ENCODE measurements at regions not wholly inside any gene's neighbourhood (a gene's known extent, or its start where the extent isn't known, plus 50 kb on each side); places are given as distances from the start of the nearest gene placed in this dataset.

- no peak for TF ChIP-seq EZH2 (IDR thresholded peaks at IDR 0.05; ENCODE audit: insufficient read depth, low read length)
- TF ChIP-seq, protein P1, sequence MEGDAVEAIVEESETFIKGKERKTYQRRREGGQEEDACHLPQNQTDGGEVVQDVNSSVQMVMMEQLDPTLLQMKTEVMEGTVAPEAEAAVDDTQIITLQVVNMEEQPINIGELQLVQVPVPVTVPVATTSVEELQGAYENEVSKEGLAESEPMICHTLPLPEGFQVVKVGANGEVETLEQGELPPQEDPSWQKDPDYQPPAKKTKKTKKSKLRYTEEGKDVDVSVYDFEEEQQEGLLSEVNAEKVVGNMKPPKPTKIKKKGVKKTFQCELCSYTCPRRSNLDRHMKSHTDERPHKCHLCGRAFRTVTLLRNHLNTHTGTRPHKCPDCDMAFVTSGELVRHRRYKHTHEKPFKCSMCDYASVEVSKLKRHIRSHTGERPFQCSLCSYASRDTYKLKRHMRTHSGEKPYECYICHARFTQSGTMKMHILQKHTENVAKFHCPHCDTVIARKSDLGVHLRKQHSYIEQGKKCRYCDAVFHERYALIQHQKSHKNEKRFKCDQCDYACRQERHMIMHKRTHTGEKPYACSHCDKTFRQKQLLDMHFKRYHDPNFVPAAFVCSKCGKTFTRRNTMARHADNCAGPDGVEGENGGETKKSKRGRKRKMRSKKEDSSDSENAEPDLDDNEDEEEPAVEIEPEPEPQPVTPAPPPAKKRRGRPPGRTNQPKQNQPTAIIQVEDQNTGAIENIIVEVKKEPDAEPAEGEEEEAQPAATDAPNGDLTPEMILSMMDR (IDR thresholded peaks at IDR 0.05; ENCODE audit: insufficient read depth, low read depth, low read length): no peak
- Histone ChIP-seq H3K27ac (ENCODE audit: low read depth, low read length) (no peak overlapping the region), H4K20me1 (ENCODE audit: insufficient read depth, low read length) (no peaks in the 10 kb centered on the region), H3K27me3 (ENCODE audit: insufficient read depth, low read length) (no peaks in the 10 kb centered on the region), H3K4me3 (ENCODE audit: insufficient read depth, low read depth, low read length) (no peak overlapping the region), H3K36me3 (ENCODE audit: insufficient read depth, low read length) (no peaks in the 10 kb centered on the region), H2AFZ (ENCODE audit: low read depth, low read length) (no peak overlapping the region), H3K9me3 (ENCODE audit: insufficient read depth, low read depth, low read length) (no peaks in the 10 kb centered on the region), H3K4me1 (ENCODE audit: insufficient read depth, low read length) (no peaks in the 10 kb centered on the region), H3K79me2 (ENCODE audit: insufficient read depth, low read length) (no peaks in the 10 kb centered on the region), H3K4me2 (ENCODE audit: low read length) (no peak overlapping the region), H3K9ac (ENCODE audit: low read length) (no peak overlapping the region)
- Mint-ChIP-seq H3K27ac (ENCODE audit: unreplicated experiment) (no peak overlapping the region), H3K36me3 (ENCODE audit: low read depth, unreplicated experiment) (no peaks in the 10 kb centered on the region), H3K27me3 (ENCODE audit: low read depth, unreplicated experiment) (no peaks in the 10 kb centered on the region), H3K4me3 (ENCODE audit: unreplicated experiment) (no peak overlapping the region), H3K4me1 (ENCODE audit: low read depth, unreplicated experiment) (no peaks in the 10 kb centered on the region), H3K9me3 (ENCODE audit: unreplicated experiment) (peaks cover 2% of the 10 kb centered on the region)
- DNase-seq (ENCODE audit: low read depth): no peak
- FAIRE-seq: no peak
Observed at GRCh38 chr17:53193044-53193443, 629.7 kb upstream of the KIF2B start.

DNA sequence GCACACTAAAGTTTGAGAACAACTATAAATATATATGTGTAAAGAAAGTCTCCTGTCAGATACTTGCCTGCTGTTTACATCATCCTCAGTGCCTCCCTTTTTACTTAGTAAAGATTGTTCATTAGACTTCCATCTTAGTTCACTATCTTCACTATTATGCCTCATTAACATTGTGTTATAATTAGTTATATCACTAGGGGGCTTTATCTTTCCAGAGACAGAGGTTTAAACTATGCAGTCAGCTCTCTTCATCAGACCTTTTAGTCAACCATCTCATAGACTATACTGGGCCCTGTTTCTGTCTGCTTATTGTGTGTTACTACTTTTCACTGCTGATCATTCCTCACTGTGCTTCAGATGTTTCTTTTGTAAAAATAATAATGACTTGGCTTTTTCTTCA lies 630.8 kb upstream of the KIF2B start:
- FAIRE-seq (no peak), DNase-seq (ENCODE audit: low read depth) (no peak)
- Mint-ChIP-seq H3K4me1 (ENCODE audit: low read depth, unreplicated experiment) (no peaks in the 10 kb centered on the region), H3K9me3 (ENCODE audit: unreplicated experiment) (peaks cover 2% of the 10 kb centered on the region), H3K27me3 (ENCODE audit: low read depth, unreplicated experiment) (no peaks in the 10 kb centered on the region), H3K36me3 (ENCODE audit: low read depth, unreplicated experiment) (no peaks in the 10 kb centered on the region), H3K27ac (ENCODE audit: unreplicated experiment) (no peak overlapping the region), H3K4me3 (ENCODE audit: unreplicated experiment) (no peak overlapping the region)
- Histone ChIP-seq H3K4me2 (ENCODE audit: low read length) (no peak overlapping the region), H3K27me3 (ENCODE audit: insufficient read depth, low read length) (no peaks in the 10 kb centered on the region), H3K4me3 (ENCODE audit: insufficient read depth, low read depth, low read length) (no peak overlapping the region), H4K20me1 (ENCODE audit: insufficient read depth, low read length) (no peaks in the 10 kb centered on the region), H3K4me1 (ENCODE audit: insufficient read depth, low read length) (no peaks in the 10 kb centered on the region), H2AFZ (ENCODE audit: low read depth, low read length) (no peak overlapping the region), H3K9ac (ENCODE audit: low read length) (no peak overlapping the region), H3K9me3 (ENCODE audit: insufficient read depth, low read depth, low read length) (no peaks in the 10 kb centered on the region), H3K27ac (ENCODE audit: low read depth, low read length) (no peak overlapping the region), H3K36me3 (ENCODE audit: insufficient read depth, low read length) (no peaks in the 10 kb centered on the region), H3K79me2 (ENCODE audit: insufficient read depth, low read length) (no peaks in the 10 kb centered on the region)
- TF ChIP-seq EZH2 (IDR thresholded peaks at IDR 0.05; ENCODE audit: insufficient read depth, low read length): no peak
- TF ChIP-seq, protein P1 (IDR thresholded peaks at IDR 0.05; ENCODE audit: insufficient read depth, low read depth, low read length): no peak

GRCh38 chr17:53186001-53186400 lies 636.7 kb upstream of the KIF2B start:
- Histone ChIP-seq H3K4me3 (ENCODE audit: insufficient read depth, low read depth, low read length) (no peak overlapping the region), H3K27ac (ENCODE audit: low read depth, low read length) (no peak overlapping the region), H3K9ac (ENCODE audit: low read length) (no peak overlapping the region), H3K9me3 (ENCODE audit: insufficient read depth, low read depth, low read length) (no peaks in the 10 kb centered on the region), H3K27me3 (ENCODE audit: insufficient read depth, low read length) (no peaks in the 10 kb centered on the region), H3K79me2 (ENCODE audit: insufficient read depth, low read length) (no peaks in the 10 kb centered on the region), H3K4me2 (ENCODE audit: low read length) (no peak overlapping the region), H2AFZ (ENCODE audit: low read depth, low read length) (no peak overlapping the region), H3K4me1 (ENCODE audit: insufficient read depth, low read length) (no peaks in the 10 kb centered on the region), H3K36me3 (ENCODE audit: insufficient read depth, low read length) (no peaks in the 10 kb centered on the region), H4K20me1 (ENCODE audit: insufficient read depth, low read length) (no peaks in the 10 kb centered on the region)
- TF ChIP-seq, protein P1 (IDR thresholded peaks at IDR 0.05; ENCODE audit: insufficient read depth, low read depth, low read length): no peak
- no peak for TF ChIP-seq EZH2 (IDR thresholded peaks at IDR 0.05; ENCODE audit: insufficient read depth, low read length)
- DNase-seq (ENCODE audit: low read depth) (no peak), FAIRE-seq (no peak)
- Mint-ChIP-seq H3K27ac (ENCODE audit: unreplicated experiment) (no peak overlapping the region), H3K27me3 (ENCODE audit: low read depth, unreplicated experiment) (no peaks in the 10 kb centered on the region), H3K4me3 (ENCODE audit: unreplicated experiment) (no peak overlapping the region), H3K9me3 (ENCODE audit: unreplicated experiment) (peaks cover 9% of the 10 kb centered on the region), H3K4me1 (ENCODE audit: low read depth, unreplicated experiment) (peaks cover 7% of the 10 kb centered on the region), H3K36me3 (ENCODE audit: low read depth, unreplicated experiment) (peaks cover 2% of the 10 kb centered on the region)

Data from astrocyte (in vitro differentiated cells and primary cell).